ENCODE measurements at regions not wholly inside any gene's neighbourhood (a gene's known extent, or its start where the extent isn't known, plus 50 kb on each side); places are given as distances from the start of the nearest gene placed in this dataset.

- TF ChIP-seq POLR2AphosphoS5 (IDR thresholded peaks at IDR 0.05; ENCODE audit: insufficient read depth in 1 of 2, low read depth in 1 of 2) (peak in 1 of 2 donors; percentile 33), CTCF (IDR thresholded peaks at IDR 0.05) (no peak), POLR2A (IDR thresholded peaks at IDR 0.05) (no peak)
Observed at GRCh38 chr7:18212758-18213157, 185.1 kb upstream of the PRPS1L1 start.
